T-helper 2 cell treated with Interferon-gamma antibody and Interleukin-4, amounts not matched to agents 100 ng/mL and 5 ng/mL, for 36 hours (primary cell): ENCODE measurements at regions not wholly inside any gene's neighbourhood (a gene's known extent, or its start where the extent isn't known, plus 50 kb on each side); places are given as distances from the start of the nearest gene placed in this dataset.
"Not testable (repeated sequence)": the region's sequence is repeated elsewhere in the genome, so short reads cannot be mapped to it uniquely, and the experiment has no call there.

Experiments
- intact Hi-C: fragments of 100-400 bp; cut with micrococcal nuclease; formaldehyde crosslinking; loops from one replicate; pipeline ENCODE4 v1.15.1; 2023

GRCh38 chr5:106387767-106388166 lies 1283.0 kb downstream of the EFNA5 start:
- intact Hi-C loops: not testable (repeated sequence)

- intact Hi-C loops: no loop called here
Observed at GRCh38 chr5:106386287-106386686, 1284.5 kb downstream of the EFNA5 start.

GRCh38 chr5:106380736-106381135 lies 1290.0 kb downstream of the EFNA5 start:
- intact Hi-C loops: no loop called here

GRCh38 chr5:106376522-106376921 lies 1294.2 kb downstream of the EFNA5 start:
- intact Hi-C loops: no loop called here

- intact Hi-C loops: no loop called here
Observed at GRCh38 chr5:106374956-106375355, 1295.8 kb downstream of the EFNA5 start.

- intact Hi-C loops: no loop called here
Observed at GRCh38 chr5:106368021-106368420, 1302.7 kb downstream of the EFNA5 start.

- intact Hi-C loops: no loop called here
Observed at GRCh38 chr5:106367281-106367680, 1303.5 kb downstream of the EFNA5 start.

GRCh38 chr5:106363578-106363977 lies 1307.2 kb downstream of the EFNA5 start:
- intact Hi-C loops: no loop called here

GRCh38 chr5:106361905-106362304 lies 1308.8 kb downstream of the EFNA5 start:
- intact Hi-C loops: no loop called here

GRCh38 chr5:106331415-106331814 lies 1339.3 kb downstream of the EFNA5 start:
- intact Hi-C loops: no loop called here

- intact Hi-C loops: no loop called here
Observed at GRCh38 chr5:106324356-106324755, 1346.4 kb downstream of the EFNA5 start.

- intact Hi-C loops: no loop called here
Observed at GRCh38 chr5:106321242-106321641, 1349.5 kb downstream of the EFNA5 start.

- intact Hi-C loops: no loop called here
Observed at GRCh38 chr5:106314221-106314824, 1356.4 kb downstream of the EFNA5 start.

- intact Hi-C loops: no loop called here
Observed at GRCh38 chr5:106312360-106312759, 1358.4 kb downstream of the EFNA5 start.

GRCh38 chr5:106311230-106311915 lies 1359.4 kb downstream of the EFNA5 start:
- intact Hi-C loops: no loop called here

GRCh38 chr5:106307265-106307664 lies 1363.5 kb downstream of the EFNA5 start:
- intact Hi-C loops: no loop called here

GRCh38 chr5:106306313-106307028 lies 1364.3 kb downstream of the EFNA5 start:
- intact Hi-C loops: no loop called here

- intact Hi-C loops: no loop called here
Observed at GRCh38 chr5:106303911-106304310, 1366.8 kb downstream of the EFNA5 start.

- intact Hi-C loops: no loop called here
Observed at GRCh38 chr5:106292654-106293053, 1378.1 kb downstream of the EFNA5 start.

- intact Hi-C loops: no loop called here
Observed at GRCh38 chr5:106290841-106291240, 1379.9 kb downstream of the EFNA5 start.

- intact Hi-C loops: no loop called here
Observed at GRCh38 chr5:106288979-106289378, 1381.8 kb downstream of the EFNA5 start.

GRCh38 chr5:106277540-106278096 lies 1393.1 kb downstream of the EFNA5 start:
- intact Hi-C loops: no loop called here
